ENCODE measurements at regions not wholly inside any gene's neighbourhood (a gene's known extent, or its start where the extent isn't known, plus 50 kb on each side); places are given as distances from the start of the nearest gene placed in this dataset.

DNA sequence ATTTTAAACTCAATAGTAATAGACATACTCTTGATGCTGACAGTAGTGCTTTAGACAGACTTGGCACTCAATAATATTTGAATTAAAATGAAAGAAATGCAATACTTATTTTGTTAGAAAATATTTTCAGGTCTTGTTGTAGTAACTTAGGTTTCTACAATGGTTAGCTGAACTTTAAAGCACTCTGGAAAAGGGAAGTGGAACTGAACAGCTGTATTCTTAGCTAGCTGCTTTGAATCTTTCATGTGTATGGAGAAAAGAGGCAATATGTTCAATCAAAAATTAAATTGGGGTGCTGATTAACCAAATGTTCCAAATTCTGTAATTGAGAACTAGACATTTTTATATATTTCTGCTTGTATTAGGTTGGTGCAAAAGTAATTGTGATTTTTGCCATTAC is 517.9 kb upstream of the RAG2 start:
- no peak for DNase-seq
- intact Hi-C loops (cut with DNase I) = no loop called here
- H3K4me3 ChIP-seq = no peak overlapping the region
- no peak overlapping the region for H3K27ac ChIP-seq
- TF ChIP-seq POLR2A (IDR thresholded peaks at IDR 0.05) (no peak), EP300 (IDR thresholded peaks at IDR 0.05) (no peak)
- TF ChIP-seq, protein P1, sequence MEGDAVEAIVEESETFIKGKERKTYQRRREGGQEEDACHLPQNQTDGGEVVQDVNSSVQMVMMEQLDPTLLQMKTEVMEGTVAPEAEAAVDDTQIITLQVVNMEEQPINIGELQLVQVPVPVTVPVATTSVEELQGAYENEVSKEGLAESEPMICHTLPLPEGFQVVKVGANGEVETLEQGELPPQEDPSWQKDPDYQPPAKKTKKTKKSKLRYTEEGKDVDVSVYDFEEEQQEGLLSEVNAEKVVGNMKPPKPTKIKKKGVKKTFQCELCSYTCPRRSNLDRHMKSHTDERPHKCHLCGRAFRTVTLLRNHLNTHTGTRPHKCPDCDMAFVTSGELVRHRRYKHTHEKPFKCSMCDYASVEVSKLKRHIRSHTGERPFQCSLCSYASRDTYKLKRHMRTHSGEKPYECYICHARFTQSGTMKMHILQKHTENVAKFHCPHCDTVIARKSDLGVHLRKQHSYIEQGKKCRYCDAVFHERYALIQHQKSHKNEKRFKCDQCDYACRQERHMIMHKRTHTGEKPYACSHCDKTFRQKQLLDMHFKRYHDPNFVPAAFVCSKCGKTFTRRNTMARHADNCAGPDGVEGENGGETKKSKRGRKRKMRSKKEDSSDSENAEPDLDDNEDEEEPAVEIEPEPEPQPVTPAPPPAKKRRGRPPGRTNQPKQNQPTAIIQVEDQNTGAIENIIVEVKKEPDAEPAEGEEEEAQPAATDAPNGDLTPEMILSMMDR (IDR thresholded peaks at IDR 0.05) = no peak
- no peaks in the 10 kb centered on the region for H3K27me3 ChIP-seq
- no peaks in the 10 kb centered on the region for H3K9me3 ChIP-seq
- H3K36me3 ChIP-seq = no peaks in the 10 kb centered on the region
- H3K4me1 ChIP-seq (ENCODE audit: insufficient read depth) = no peaks in the 10 kb centered on the region

DNA sequence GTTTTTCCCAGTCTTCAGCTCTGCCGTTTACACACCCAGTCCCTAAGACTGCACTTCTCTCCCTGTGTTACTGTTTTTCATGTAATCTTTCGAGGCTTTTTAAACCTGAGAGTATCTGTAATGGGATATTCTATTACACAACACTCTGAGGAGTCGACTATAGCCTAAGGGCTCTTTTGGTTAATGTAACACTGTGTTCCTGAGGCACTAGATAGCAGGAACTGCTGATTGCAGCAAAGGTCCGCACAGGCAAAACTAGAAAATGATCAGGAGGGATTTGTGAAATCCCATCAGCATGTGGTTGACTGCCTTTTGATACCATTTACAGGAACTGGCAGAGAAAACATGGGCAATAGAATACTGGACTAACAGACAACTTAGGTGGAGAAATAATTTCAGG is 512.3 kb upstream of the RAG2 start:
- Histone ChIP-seq H3K4me1 (ENCODE audit: insufficient read depth) (no peaks in the 10 kb centered on the region), H3K27me3 (no peaks in the 10 kb centered on the region), H3K36me3 (no peaks in the 10 kb centered on the region), H3K27ac (no peak overlapping the region), H3K9me3 (no peaks in the 10 kb centered on the region), H3K4me3 (no peak overlapping the region)
- WGBS, 3 donors = 52 to 66% (median 65%) methylated on average over 4 of the region's 4 CpGs
- TF ChIP-seq, protein P1 (IDR thresholded peaks at IDR 0.05) = no peak
- TF ChIP-seq EP300 (IDR thresholded peaks at IDR 0.05) = no peak
- no peak for TF ChIP-seq POLR2A (IDR thresholded peaks at IDR 0.05)
- intact Hi-C loops (cut with DNase I) = no loop called here
- no peak for DNase-seq

DNA sequence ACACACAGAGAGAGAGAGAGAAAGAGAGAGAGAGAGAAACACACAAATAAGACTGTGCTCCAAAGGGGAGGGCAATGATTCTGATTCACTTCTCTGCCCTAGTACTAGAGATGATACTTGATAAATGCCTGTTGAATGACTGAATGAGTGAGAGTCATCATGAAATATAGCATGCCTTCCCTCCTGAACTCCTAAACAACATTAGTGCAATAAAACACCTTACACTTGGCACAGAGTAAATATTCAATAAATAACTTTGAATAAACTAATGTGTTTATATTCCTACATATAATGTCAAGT is 511.2 kb upstream of the RAG2 start:
- no peak for DNase-seq
- intact Hi-C loops (cut with DNase I) = no loop called here
- H3K27me3 ChIP-seq = no peaks in the 10 kb centered on the region
- H3K27ac ChIP-seq = no peak overlapping the region
- H3K9me3 ChIP-seq = no peaks in the 10 kb centered on the region
- TF ChIP-seq POLR2A (IDR thresholded peaks at IDR 0.05) (no peak), EP300 (IDR thresholded peaks at IDR 0.05) (no peak)
- TF ChIP-seq, protein P1 (IDR thresholded peaks at IDR 0.05) = no peak
- H3K4me1 ChIP-seq (ENCODE audit: insufficient read depth) = no peaks in the 10 kb centered on the region
- H3K36me3 ChIP-seq = no peaks in the 10 kb centered on the region
- H3K4me3 ChIP-seq = no peak overlapping the region

DNA sequence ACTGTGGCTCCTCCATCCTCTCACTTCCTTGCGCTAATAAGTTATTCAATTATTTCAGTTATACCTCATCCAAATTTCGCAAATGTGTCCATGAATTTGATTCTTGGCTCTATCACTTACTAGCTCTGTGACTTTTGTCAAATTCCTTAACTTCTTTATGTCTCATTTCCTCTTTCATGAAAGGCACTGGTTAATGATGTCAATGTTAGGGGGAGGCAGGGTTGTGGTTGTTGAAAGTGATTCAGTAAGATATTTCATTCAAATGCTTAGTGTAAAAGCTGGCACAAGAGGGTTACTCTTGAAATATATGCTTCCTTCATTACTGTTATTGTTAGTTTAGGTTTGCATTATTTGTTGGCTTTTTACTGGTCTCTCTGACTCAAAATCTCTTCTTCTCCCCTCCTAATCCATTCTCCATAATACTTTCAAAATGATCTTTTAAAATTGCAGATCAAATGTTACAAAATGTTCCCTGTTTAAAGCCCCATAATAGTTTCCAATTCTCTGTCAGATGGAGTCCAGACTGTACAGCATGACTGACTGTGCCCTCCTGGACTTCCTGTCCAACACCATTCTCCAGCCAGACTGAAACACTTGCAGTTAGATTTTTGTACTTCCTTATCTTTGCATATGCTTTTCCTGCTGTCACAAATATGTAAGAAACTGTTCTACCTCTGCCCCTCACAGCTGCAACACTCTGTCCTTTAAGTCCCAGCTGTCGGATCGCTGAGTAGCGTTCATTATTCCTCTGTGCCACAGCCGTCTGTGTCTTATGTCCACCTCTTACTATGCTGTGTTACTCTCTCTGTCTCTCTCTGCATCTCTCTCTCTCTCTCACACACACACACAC is 510.6 kb upstream of the RAG2 start:
- no peaks in the 10 kb centered on the region for H3K36me3 ChIP-seq
- H3K27ac ChIP-seq = no peak overlapping the region
- WGBS, 3 donors = 21 to 38% (median 36%) methylated on average over 6 of the region's 6 CpGs
- TF ChIP-seq EP300 (IDR thresholded peaks at IDR 0.05) (no peak), POLR2A (IDR thresholded peaks at IDR 0.05) (no peak)
- TF ChIP-seq, protein P1 (IDR thresholded peaks at IDR 0.05) = no peak
- intact Hi-C loops (cut with DNase I) = no loop called here
- no peaks in the 10 kb centered on the region for H3K4me1 ChIP-seq (ENCODE audit: insufficient read depth)
- H3K9me3 ChIP-seq = no peaks in the 10 kb centered on the region
- no peak for DNase-seq
- no peaks in the 10 kb centered on the region for H3K27me3 ChIP-seq
- no peak overlapping the region for H3K4me3 ChIP-seq

Data from ovary (tissue), 7 donors.